ENCODE measurements at regions not wholly inside any gene's neighbourhood (a gene's known extent, or its start where the extent isn't known, plus 50 kb on each side); places are given as distances from the start of the nearest gene placed in this dataset.

DNA sequence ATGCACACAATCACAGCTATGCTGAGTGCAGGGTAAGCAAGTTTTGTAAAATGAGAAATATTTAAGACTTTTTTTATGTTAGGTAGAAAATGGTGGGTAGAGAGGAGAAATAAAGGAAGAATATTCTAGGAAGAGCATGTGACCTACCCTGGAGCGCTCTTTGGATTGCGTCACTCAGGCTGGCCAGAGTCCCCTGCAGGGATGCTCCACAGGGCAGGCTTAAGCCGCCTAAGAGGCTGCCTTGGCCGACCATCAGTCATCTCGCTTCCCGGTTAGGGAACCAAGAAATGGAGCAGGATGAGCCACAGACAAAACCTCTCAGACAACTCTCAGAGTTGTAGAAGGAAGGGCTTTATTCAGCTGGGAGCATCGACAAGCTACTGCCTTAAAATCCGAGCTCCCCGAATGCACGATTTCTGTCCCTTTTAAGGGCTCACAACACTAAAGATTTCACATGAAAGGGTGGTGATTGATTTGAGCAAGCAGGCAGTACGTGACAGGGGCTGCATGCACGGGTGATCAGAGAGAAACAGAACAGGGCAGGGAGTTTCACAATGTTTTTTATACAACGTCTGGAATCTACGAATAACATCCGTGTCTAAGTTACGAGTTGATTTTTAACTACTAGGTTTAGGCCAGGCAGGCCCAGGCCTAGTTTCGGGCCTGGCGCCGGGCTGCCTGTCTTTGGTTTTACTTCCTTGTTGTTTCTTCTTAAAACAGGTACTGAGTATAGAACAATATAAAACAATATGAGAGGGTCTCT is 1072.0 kb downstream of the CBLN2 start:
- peaks cover 31% of the 10 kb centered on the region for H3K9me3 Mint-ChIP-seq
- H3K4me3 Mint-ChIP-seq: no peak overlapping the region
- H3K36me3 Mint-ChIP-seq (ENCODE audit: low read depth): no peaks in the 10 kb centered on the region
- H3K27ac Mint-ChIP-seq: no peak overlapping the region
- H3K4me1 Mint-ChIP-seq (ENCODE audit: low read depth): no peaks in the 10 kb centered on the region
- peaks cover 3% of the 10 kb centered on the region; the same call in 1 of the 2 replicates for H3K27me3 Mint-ChIP-seq (ENCODE audit: insufficient read depth)
- no peak for DNase-seq
- TF ChIP-seq CTCF (IDR thresholded peaks at IDR 0.05): no peak

GRCh38 chr18:71456206-71456605 is 1087.9 kb downstream of the CBLN2 start:
- Mint-ChIP-seq H3K27ac (no peak overlapping the region), H3K36me3 (ENCODE audit: low read depth) (no peaks in the 10 kb centered on the region), H3K9me3 (peaks cover 28% of the 10 kb centered on the region), H3K4me1 (ENCODE audit: low read depth) (no peaks in the 10 kb centered on the region), H3K27me3 (ENCODE audit: insufficient read depth) (no peaks in the 10 kb centered on the region), H3K4me3 (no peak overlapping the region)
- DNase-seq: no peak
- TF ChIP-seq CTCF (IDR thresholded peaks at IDR 0.05): no peak

DNA sequence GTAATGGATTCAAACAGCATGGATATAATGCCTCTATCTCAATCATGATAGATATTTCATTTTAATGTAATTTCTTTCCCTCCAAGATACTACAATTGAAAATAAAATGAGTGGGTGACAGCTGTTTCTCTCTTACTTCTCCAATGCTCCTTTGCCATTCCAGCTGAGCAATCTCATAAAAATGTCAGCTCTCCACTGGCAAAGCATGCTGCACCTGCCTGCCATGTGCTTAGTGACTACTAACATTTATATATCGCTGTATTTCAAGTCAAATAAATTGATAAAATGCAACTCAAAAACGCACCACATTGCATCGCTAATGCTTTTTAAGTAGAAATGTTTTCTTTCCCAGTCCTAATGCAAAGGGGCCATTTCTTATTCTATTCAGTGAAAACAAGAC is 1093.9 kb downstream of the CBLN2 start:
- H3K27ac Mint-ChIP-seq: no peak overlapping the region
- DNase-seq: no peak
- H3K4me1 Mint-ChIP-seq (ENCODE audit: low read depth): no peaks in the 10 kb centered on the region
- no peak overlapping the region for H3K4me3 Mint-ChIP-seq
- no peaks in the 10 kb centered on the region; the same call in 1 of the 2 replicates for H3K27me3 Mint-ChIP-seq (ENCODE audit: insufficient read depth)
- H3K9me3 Mint-ChIP-seq: peaks cover 17% of the 10 kb centered on the region
- no peak for TF ChIP-seq CTCF (IDR thresholded peaks at IDR 0.05)
- no peaks in the 10 kb centered on the region for H3K36me3 Mint-ChIP-seq (ENCODE audit: low read depth)

- H3K27me3 Mint-ChIP-seq (ENCODE audit: insufficient read depth): peaks cover 2% of the 10 kb centered on the region; the same call in 1 of the 2 replicates
- no peak for TF ChIP-seq CTCF (IDR thresholded peaks at IDR 0.05)
- H3K27ac Mint-ChIP-seq: no peak overlapping the region
- no peaks in the 10 kb centered on the region for H3K4me1 Mint-ChIP-seq (ENCODE audit: low read depth)
- H3K4me3 Mint-ChIP-seq: no peak overlapping the region
- H3K9me3 Mint-ChIP-seq: peaks cover 42% of the 10 kb centered on the region
- DNase-seq: no peak
- H3K36me3 Mint-ChIP-seq (ENCODE audit: low read depth): no peaks in the 10 kb centered on the region
These were observed 1100.2 kb downstream of the CBLN2 start for GRCh38 chr18:71443706-71444480.

- Mint-ChIP-seq H3K27me3 (ENCODE audit: insufficient read depth) (peaks cover 2% of the 10 kb centered on the region; the same call in 1 of the 2 replicates), H3K4me3 (no peak overlapping the region), H3K9me3 (peaks cover 52% of the 10 kb centered on the region), H3K27ac (no peak overlapping the region), H3K4me1 (ENCODE audit: low read depth) (no peaks in the 10 kb centered on the region), H3K36me3 (ENCODE audit: low read depth) (no peaks in the 10 kb centered on the region; the same call in 1 of the 2 replicates)
- no peak for DNase-seq
- no peak for TF ChIP-seq CTCF (IDR thresholded peaks at IDR 0.05)
These were observed 1101.4 kb downstream of the CBLN2 start for GRCh38 chr18:71442731-71443141.
